Epithelial cell of esophagus (primary cell): ENCODE measurements at regions not wholly inside any gene's neighbourhood (a gene's known extent, or its start where the extent isn't known, plus 50 kb on each side); places are given as distances from the start of the nearest gene placed in this dataset.

Experiments
- DNase-seq: peaks from one replicate; pipeline ENCODE4 v3.0.0; 2010; ENCODE audit warnings: low read depth
- H3K4me3 ChIP-seq: 2 replicates; pipeline ENCODE4 v1.5.1; 2011; ENCODE audit warnings: mild to moderate bottlenecking, low read length, control low read depth
- CTCF ChIP-seq: IDR thresholded peaks from 2 replicates; pipeline ENCODE4 v1.5.1; 2011; ENCODE audit warnings: low read depth, mild to moderate bottlenecking, low read length, control low read depth, inconsistent platforms; ENCODE audit not compliant: insufficient read depth; ENCODE audit errors: missing control alignments

DNA sequence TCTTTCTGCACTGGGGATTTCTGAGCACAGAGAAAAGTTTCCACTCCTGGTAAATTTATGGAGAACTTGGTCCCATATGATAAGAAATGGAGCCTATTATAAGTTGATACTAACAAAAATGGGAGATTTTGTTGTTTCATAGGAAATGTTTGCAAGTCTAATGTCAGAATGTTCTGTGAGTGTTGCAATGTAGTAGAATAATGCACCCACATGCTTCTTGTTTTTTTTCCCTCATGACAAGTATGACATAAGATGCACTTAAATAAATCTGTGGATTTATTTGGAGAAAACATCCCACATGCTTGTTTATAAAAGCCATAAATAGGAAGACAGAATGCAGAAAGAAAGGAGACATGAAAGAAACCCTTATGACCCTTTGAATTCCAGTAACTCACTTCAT, 50.8 kb upstream of the KCNJ6 start:
- DNase-seq, result no peak
- no peak for TF ChIP-seq CTCF
- H3K4me3 ChIP-seq, result no peak overlapping the region

DNA sequence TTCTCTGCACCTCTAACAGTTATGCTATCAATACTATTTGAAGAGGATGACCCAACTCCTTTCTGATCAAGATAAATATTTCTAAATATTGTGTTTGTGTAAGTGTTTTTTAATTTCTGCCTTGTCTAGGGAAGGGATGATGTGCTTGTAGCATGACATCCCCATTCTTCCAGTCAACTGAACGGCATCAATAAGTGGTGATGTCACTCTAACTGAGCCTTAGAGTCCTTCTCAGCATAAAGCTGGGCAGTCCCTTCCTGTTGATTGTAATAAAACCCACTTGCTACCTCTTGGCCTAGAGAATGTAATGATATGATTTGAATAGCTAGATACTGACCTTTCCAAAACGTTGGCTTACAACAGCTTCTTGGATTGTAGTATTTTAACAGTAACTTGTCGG, 52.5 kb upstream of the KCNJ6 start:
- H3K4me3 ChIP-seq, result no peak overlapping the region
- TF ChIP-seq CTCF, result no peak
- no peak for DNase-seq

- TF ChIP-seq CTCF, result no peak
- no peak overlapping the region for H3K4me3 ChIP-seq
- no peak for DNase-seq
These were observed 54.3 kb upstream of the KCNJ6 start for GRCh38 chr21:37970548-37970947.

GRCh38 chr21:37971390-37971950, 55.2 kb upstream of the KCNJ6 start:
- TF ChIP-seq CTCF, result no peak
- DNase-seq, result no peak
- no peak overlapping the region for H3K4me3 ChIP-seq

DNA sequence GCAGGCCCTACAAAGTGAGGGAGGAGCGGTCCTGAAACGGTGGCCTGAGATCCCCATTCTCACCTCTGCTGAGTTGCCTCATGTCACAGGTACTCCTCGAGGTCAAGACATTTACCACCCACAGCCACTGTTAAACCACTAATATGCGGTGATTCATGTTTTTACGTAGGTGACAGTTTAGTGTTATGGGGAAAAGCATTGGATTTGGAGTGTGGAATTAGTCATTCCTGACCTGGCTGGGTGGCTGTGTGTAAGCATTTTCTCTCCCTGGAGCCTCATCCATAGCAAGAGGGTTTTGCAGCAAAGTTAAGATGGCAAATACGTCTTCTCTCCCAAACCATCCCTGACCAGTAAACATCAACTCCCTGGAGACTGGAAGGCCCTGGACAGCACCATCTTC, 57.8 kb upstream of the KCNJ6 start:
- peak; percentile 5 for DNase-seq
- no peak overlapping the region for H3K4me3 ChIP-seq
- no peak for TF ChIP-seq CTCF

DNA sequence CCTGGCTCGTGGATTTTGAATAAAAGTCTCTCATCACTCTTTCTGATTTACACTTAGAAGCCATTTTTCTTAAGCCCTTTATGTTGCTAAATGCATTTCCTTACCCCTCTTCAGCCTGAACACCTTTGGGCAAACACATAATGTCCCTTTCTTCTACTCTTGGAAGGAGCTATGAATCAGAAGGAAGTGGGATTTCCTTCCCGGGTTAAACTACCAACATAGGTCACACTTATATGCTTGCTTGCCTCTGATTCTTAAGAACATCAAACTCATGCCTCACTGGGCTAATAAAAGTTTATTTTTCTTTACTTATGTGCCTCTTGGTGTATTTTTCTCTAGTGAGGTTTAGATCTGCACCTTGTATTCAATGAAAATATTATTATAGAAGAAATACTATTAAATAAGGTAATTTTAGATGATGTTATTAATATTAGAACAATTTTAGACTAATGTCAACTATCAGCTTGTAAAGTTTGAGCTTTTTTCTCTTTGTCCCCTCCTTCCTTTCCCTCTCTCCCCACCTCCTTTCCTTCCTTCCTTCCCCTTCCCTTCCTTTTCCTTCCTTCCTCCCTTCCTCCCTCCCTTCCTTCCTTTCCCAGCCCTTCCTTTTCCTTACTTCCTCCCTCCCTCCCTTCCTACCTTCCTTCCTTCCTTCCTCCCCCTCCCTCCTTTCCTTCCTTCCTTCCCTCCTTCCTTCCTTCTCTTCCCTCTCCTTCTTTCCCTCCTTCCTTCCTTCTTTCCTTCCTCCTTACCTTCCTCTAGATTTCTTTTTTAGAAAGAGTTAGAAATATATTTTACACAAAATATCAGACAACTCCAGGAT, 66.5 kb upstream of the KCNJ6 start:
- no peak for DNase-seq
- TF ChIP-seq CTCF, result no peak

More for the DNA sequence above, 66.5 kb upstream of the KCNJ6 start:
- H3K4me3 ChIP-seq, result no peak overlapping the region
